ENCODE measurements at regions not wholly inside any gene's neighbourhood (a gene's known extent, or its start where the extent isn't known, plus 50 kb on each side); places are given as distances from the start of the nearest gene placed in this dataset.

GRCh38 chr5:71948206-71948605 is 159.1 kb upstream of the MAP1B start:
- H3K4me1 ChIP-seq (ENCODE audit: control insufficient read depth in 4 of 4, insufficient read depth in 4 of 4, low read length in 3 of 4) = no peaks in the 10 kb centered on the region
- no peaks in the 10 kb centered on the region for H3K27me3 ChIP-seq (ENCODE audit: control insufficient read depth in 4 of 4, insufficient read depth in 4 of 4, low read length in 3 of 4)
- peaks cover 0 to 13% (median 6%) of the 10 kb centered on the region in 4 donors for H3K9me3 ChIP-seq (ENCODE audit: control insufficient read depth in 4 of 4, low read length in 3 of 4)
- DNase-seq (ENCODE audit: low spot score) = no peak
- no peaks in the 10 kb centered on the region for H3K36me3 ChIP-seq (ENCODE audit: control insufficient read depth in 4 of 4, insufficient read depth in 3 of 4, low read depth in 1 of 4, low read length in 3 of 4)
- no peak for TF ChIP-seq GABPA (IDR thresholded peaks at IDR 0.05 in 1 of 2, conservative IDR thresholded peaks at IDR 0.05 in 1 of 2)
- no peak for TF ChIP-seq NR2F2 (IDR thresholded peaks at IDR 0.05)
- TF ChIP-seq TAF1 (conservative IDR thresholded peaks at IDR 0.05) = no peak
- TF ChIP-seq RAD21 (IDR thresholded peaks at IDR 0.05) = no peak
- TF ChIP-seq HNF4G (IDR thresholded peaks at IDR 0.05) = no peak
- no peak for TF ChIP-seq RXRA (IDR thresholded peaks at IDR 0.05)
- TF ChIP-seq, protein P1, sequence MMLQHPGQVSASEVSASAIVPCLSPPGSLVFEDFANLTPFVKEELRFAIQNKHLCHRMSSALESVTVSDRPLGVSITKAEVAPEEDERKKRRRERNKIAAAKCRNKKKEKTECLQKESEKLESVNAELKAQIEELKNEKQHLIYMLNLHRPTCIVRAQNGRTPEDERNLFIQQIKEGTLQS (IDR thresholded peaks at IDR 0.05) = no peak
- TF ChIP-seq SP1 (IDR thresholded peaks at IDR 0.05) = no peak
- TF ChIP-seq, protein P2, sequence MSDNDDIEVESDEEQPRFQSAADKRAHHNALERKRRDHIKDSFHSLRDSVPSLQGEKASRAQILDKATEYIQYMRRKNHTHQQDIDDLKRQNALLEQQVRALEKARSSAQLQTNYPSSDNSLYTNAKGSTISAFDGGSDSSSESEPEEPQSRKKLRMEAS (IDR thresholded peaks at IDR 0.05) = no peak
- no peak for TF ChIP-seq CTCF (IDR thresholded peaks at IDR 0.05; ENCODE audit: low read depth, low read length, missing input control)
- no peak for TF ChIP-seq JUND (IDR thresholded peaks at IDR 0.05)
- TF ChIP-seq ZBTB33 (IDR thresholded peaks at IDR 0.05) = no peak
- no peak for TF ChIP-seq YY1 (IDR thresholded peaks at IDR 0.05)
- H3K9ac ChIP-seq (ENCODE audit: low read depth in 1 of 2, low read length in 2 of 2) = no peak overlapping the region
- 95% methylated on average over 2 of the region's 2 CpGs for WGBS
- H3K4me3 ChIP-seq (ENCODE audit: low read depth in 1 of 3, low read length in 3 of 3) = no peak overlapping the region
- no peak overlapping the region for H3K27ac ChIP-seq (ENCODE audit: low read depth in 1 of 2, low read length in 2 of 2)

GRCh38 chr5:71949772-71950171 is 157.5 kb upstream of the MAP1B start:
- Histone ChIP-seq H3K4me1 (ENCODE audit: control insufficient read depth in 4 of 4, insufficient read depth in 4 of 4, low read length in 3 of 4) (no peaks in the 10 kb centered on the region), H3K9me3 (ENCODE audit: control insufficient read depth in 4 of 4, low read length in 3 of 4) (peaks cover 0 to 13% (median 6%) of the 10 kb centered on the region in 4 donors), H3K27me3 (ENCODE audit: control insufficient read depth in 4 of 4, insufficient read depth in 4 of 4, low read length in 3 of 4) (peaks cover 0 to 3% (median 0%) of the 10 kb centered on the region in 4 donors), H3K4me3 (ENCODE audit: low read depth in 1 of 3, low read length in 3 of 3) (no peak overlapping the region), H3K36me3 (ENCODE audit: control insufficient read depth in 4 of 4, insufficient read depth in 3 of 4, low read depth in 1 of 4, low read length in 3 of 4) (no peaks in the 10 kb centered on the region), H3K27ac (ENCODE audit: low read depth in 1 of 2, low read length in 2 of 2) (no peak overlapping the region), H3K9ac (ENCODE audit: low read depth in 1 of 2, low read length in 2 of 2) (no peak overlapping the region)
- TF ChIP-seq RXRA (IDR thresholded peaks at IDR 0.05) (no peak), YY1 (IDR thresholded peaks at IDR 0.05) (no peak), TAF1 (conservative IDR thresholded peaks at IDR 0.05) (no peak), GABPA (IDR thresholded peaks at IDR 0.05 in 1 of 2, conservative IDR thresholded peaks at IDR 0.05 in 1 of 2) (no peak), SP1 (IDR thresholded peaks at IDR 0.05) (no peak), RAD21 (IDR thresholded peaks at IDR 0.05) (no peak), FOXA2 (IDR thresholded peaks at IDR 0.05) (no peak), CTCF (IDR thresholded peaks at IDR 0.05; ENCODE audit: low read depth, low read length, missing input control) (no peak), ZBTB33 (IDR thresholded peaks at IDR 0.05) (no peak), NR2F2 (IDR thresholded peaks at IDR 0.05) (no peak), EGR1 (IDR thresholded peaks at IDR 0.05; ENCODE audit: low read depth in 2 of 2) (no peak)
- TF ChIP-seq, protein P2 (IDR thresholded peaks at IDR 0.05) = no peak
- no peak for DNase-seq (ENCODE audit: low spot score)
- 84% methylated on average over 5 of the region's 5 CpGs for WGBS
